Kidney glomerular epithelial cell (primary cell): ENCODE measurements at regions not wholly inside any gene's neighbourhood (a gene's known extent, or its start where the extent isn't known, plus 50 kb on each side); places are given as distances from the start of the nearest gene placed in this dataset.

ENCODE experiments used
- DNase-seq: peaks from one replicate; lab custom pipeline; 2025; lab: John Stamatoyannopoulos, UW

DNA sequence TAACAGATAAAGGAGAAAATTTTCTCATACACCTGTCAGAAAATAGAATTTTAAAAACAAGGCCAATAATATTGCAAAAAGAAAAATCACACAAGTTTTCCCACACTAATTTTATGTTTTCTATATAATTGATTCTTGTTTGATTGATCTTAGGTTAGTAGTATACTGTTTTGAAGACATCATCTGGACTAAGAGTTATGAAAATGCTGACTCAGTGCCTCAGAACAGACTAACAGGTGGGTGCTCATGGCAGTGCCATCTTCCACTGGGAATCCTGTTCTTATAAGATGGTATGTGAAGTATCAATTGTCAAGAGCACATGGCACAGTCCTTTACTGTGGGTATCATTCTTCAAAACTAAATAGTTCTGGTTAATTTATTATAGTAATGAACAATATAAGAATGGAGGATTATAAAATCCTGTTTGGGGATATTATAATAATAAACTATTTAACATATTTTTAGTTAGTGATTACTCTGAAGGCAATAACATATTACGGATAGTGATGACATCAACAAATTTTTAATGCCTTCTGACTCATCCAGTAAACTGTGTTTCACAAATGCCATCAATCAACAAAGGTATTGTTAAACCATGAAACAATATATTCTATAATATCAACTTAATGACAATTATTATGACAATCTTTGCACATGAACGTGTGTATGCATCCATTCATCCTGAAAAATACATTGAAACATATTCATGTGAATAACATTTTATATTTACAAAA lies 384.6 kb upstream of the KHDRBS2 start:
- DNase-seq: no peak

DNA sequence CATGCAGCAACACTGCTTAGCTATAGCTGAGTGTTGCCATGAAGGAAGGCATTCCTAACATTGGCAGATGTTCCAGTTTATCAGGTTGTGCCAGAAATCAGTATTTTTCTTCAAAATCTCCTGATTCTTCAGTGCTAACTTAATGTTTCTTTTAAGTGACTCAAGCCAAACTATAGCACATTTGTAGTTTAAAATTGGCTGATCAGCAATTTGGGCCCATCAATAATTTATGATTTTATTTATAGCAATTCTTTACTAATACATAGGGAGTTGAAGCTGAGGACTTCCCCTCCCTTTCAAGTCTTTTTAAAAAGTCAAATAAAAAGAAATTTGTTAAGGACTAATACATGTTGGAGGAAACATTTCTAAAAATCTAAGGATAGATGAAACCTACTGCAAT lies 383.8 kb upstream of the KHDRBS2 start:
- no peak for DNase-seq

DNA sequence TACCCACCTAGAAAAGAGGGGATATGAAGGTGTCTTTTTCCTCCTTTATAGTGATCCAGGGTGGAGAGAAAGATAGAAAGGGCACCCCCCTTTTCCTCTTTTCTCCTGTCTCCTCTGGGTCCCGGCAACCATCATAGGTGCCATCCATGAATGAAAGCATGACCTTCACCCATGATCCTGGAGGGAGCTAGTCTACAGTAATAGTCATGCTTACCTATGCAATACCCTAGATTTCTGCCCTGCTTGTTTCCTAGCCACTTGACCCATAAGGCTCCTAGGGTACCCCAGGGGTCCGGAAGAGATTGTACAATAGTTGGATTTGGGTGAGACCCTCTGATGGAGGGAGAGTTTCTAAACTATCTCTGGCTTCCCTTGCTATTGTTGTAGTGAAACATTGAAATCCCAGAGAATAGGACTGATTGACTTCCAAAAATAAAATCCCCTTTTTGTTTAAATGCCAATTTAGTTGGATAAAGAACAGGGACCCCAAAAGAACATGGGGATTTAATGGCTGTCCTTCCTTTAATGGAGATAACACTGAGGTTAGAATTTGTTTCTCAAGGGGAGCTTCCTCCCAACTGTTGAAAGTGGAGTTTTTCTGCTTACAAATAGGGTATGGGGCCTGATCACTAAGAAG lies 366.8 kb upstream of the KHDRBS2 start:
- DNase-seq: no peak

- DNase-seq: no peak
Measured at GRCh38 chr6:62645274-62645673, 359.2 kb upstream of the KHDRBS2 start.

DNA sequence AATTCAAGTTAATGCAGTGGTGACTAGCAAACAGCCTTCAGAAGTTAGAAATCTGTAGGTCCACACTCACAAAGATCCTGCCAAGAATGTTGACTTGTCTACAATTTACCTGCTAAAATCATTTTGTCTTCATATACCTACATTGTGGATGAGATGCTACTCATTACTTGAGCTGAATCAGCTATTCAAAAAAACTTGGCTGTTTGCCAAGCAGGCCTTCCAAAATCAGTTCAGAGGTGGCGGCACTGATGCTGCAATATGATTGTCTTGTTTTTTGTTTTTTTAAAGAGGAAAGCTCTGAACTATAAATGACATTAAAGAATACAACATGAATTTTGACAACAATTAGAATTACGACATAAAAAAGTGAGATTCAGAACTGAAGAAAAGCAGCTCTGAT lies 354.7 kb upstream of the KHDRBS2 start:
- DNase-seq: no peak

DNA sequence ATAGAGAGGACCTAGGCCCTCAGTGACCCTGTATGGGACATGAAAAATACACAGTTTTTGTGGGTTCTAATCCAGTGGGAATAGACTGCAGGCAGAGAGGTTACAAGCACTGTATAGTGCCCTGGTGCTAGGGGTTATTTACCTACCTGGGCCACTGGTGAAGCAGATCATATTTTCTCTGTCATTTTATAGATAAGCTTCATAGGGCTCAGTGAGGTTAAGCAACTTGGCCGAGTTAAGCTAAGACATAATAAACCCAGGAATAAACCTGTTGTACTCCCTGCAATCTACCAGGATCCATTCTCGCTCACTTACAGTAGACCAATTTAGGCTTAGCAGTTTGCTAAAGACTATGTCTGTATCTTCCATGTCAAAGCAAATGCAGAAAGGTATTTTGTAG lies 340.6 kb upstream of the KHDRBS2 start:
- no peak for DNase-seq

DNA sequence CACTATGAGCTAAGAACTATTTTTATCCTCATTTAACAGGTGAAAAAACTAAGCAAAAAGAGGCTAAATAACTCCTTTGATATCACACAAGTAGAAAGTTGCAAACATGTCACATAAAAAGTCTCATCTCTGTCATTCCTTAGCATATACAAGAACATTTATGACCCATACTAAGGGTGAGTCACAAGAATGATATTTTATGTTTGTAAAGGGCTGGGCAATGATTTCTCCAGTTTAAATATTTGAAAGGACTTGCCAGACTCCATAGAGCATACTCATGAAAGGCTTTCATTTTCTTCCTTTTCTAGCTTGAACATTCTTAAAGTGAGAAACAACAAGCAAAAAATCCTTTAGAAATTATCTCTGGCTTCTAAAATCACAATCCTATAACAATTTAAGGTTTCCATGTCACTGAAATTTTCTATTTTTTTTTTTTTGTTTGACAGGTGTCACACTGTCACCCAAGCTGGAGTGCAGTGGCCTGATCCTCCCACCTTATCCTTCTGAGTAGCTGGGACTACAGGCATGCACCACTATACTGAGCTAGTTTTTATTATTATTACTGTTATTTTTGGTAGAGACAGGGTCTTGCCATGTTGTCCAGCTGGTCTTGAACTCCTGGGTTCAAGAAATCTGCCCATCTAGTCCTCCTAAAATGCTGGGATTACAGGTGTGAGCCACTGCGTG lies 338.0 kb upstream of the KHDRBS2 start:
- DNase-seq: no peak

DNA sequence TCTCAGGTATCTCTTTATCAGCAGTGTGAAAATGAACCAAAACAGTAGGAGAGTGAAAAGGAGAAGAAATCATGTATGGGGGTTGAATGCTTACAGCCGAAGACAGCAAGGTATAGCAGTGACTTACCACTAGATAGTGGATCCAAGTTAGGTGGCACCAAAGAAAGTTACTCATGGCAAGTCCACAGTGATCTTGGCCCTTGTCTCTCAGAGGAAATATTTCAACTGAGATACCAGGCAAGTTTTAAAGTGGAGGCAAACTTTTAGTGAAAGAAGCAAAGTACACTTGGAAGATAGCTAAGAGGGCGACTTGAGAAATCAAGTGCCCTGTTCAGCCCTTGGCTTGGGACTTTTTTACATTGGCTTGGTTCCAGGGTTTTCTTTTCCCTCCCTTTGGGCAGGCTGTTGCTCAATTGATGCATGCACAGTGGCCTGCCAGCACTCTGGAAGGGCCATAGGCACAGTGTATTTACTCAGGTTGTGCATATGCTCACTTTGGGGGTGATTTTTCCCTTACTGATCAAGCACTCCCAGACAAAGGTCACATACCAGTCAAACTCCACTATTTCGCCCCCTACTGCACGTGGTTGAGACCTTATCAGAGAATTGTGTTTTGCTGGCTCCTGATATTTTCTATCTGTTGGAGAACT lies 329.5 kb upstream of the KHDRBS2 start:
- no peak for DNase-seq

DNA sequence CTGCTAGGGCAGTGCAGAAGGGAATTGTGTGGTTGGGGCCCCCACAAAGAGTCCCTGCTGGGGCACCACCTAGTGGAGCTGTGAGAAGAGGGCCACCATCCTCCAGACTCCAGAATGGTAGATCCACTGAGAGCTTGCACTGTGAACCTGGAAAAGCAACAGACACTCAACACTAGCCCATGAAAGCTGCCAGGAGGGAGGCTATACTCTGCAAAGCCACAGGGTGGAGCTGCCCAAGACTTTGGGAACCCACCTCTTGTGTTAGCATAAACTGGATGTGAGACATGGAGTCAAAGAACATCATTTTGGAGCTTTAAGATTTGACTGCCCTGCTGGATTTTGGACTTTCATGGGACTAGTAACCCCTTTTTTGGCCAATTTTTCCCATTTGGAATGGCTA lies 328.4 kb upstream of the KHDRBS2 start:
- no peak for DNase-seq

DNA sequence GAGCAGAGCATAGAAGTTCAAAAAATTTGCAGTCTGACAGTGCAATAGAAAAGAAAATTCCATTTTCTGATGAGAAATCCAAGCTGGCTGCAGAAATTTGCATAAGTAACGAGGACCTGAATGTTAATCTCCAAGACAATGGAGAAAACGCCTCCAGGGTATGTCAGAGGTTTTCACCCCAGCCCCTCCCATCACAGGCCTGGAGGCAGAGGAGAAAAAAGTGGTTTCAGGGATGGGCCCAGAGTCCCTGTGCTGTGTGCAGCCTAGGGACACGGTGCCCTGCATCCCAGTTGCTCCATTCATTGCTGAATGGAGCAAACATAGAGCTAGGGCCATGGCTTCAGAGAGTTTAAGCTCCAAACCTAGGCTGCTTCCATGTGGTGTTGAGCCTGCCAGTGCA lies 327.9 kb upstream of the KHDRBS2 start:
- DNase-seq: no peak

DNA sequence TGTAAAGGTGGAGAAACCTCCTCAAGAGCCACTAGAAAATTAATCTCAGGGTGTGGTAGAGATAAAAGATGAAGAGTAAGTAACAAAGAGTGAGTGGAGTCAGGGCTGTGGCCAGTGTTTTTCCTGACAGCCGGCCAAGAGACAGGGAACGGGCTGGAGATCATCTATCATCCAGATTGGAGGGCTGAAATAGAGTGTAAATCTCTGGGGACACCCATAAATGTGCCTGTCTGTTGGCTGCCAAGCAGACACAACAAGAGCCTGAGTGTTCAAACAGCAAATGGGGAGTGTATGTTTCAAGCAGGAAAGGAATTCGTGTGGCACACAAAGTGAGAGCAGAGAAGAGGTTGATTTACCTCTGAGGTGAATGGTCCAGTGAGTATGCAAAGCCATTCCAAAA lies 326.4 kb upstream of the KHDRBS2 start:
- DNase-seq: no peak

DNA sequence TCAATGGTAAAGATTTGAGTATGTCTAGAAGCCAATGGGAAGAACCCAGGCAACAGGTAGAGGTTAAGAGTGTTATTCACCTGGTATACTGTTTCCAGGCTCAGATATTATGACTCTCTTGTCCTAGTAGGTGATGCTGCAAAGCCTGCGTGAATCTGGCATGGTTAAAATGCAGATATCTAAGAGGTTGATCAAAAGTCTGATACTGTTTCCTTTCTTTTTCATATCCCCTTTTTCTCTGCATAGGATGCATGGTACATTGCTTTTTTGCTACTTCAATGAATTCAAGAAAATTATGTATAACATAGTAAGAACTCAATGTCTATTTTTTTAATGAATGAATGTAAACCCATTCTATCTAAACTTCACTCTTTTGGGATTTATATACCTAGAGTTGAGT lies 284.3 kb upstream of the KHDRBS2 start:
- no peak for DNase-seq

DNA sequence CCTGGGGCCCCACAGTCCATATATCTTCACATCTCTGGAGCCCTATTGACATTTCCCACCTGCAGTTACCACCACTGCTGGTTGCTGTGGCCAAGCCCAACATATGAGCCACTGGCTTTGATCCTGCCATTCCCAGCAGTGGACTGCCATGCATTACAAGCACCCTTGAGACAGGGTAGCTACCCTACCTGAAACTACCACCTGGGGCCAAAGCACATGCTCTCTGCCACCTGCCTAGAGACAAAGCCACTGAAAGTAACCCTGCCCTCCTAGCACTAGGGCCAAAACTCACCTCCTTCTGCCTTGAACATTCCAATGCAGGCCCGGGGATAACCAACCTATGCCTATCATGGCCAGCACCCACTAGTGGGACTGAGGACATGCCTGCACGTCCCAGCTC lies 255.5 kb upstream of the KHDRBS2 start:
- no peak for DNase-seq

DNA sequence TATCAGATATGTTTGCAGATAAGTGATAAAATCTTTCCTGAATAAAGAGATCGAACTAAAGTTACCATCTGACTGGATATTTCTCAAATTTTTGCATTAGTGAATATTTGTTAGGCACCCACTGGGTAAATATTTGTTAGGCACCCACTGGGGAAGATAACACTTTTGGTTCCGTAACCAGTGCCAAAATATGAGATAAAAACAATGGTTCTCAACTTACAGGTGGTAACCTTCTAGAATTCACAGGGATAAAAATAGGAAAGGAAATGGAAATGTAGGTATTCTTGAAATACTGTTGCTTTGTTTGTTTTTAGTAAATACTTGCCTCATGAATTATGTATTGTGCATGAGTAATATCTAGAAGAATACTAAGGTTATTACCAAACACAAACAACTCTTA lies 245.0 kb upstream of the KHDRBS2 start:
- DNase-seq: no peak

GRCh38 chr6:62528894-62529526 lies 243.0 kb upstream of the KHDRBS2 start:
- DNase-seq: no peak

DNA sequence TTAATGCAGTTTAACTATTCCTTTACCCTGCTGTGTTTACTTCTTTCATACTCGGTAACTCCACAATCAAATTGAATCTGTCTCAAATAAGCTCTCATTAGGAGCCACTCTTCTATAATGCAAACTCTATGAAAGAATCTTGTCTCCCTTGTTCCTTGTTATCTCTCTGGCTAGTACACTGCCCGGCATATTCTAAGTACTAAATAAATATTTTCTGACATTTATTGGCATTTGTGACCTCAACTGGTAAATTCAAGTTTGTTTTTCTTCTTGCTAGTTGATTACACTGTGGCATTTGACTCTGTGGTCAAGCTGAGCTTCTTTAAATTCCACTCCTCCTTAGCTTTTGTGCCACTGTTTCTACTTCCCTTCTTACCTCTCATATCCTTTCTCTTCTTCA lies 237.6 kb upstream of the KHDRBS2 start:
- no peak for DNase-seq

DNA sequence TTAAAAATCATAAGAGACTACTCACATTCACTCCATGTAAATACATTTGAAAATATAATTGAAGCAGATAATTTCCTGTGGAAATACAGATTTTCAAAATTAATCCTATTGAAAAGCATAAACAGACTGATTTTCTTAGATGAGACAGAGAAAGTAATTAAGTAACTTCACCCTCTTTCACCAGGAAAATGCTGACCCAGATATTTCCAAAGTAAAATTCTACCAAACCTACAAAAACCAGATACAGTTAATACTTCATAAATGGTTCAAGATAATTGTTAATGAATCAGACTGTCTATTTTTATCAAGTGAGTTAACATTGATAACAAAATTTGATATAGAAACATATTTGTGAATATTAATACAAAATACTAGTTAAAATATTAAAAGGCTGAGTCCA lies 233.5 kb upstream of the KHDRBS2 start:
- no peak for DNase-seq

GRCh38 chr6:62516291-62517141 lies 230.5 kb upstream of the KHDRBS2 start:
- DNase-seq: no peak

GRCh38 chr6:62492192-62492822 lies 206.3 kb upstream of the KHDRBS2 start:
- no peak for DNase-seq

DNA sequence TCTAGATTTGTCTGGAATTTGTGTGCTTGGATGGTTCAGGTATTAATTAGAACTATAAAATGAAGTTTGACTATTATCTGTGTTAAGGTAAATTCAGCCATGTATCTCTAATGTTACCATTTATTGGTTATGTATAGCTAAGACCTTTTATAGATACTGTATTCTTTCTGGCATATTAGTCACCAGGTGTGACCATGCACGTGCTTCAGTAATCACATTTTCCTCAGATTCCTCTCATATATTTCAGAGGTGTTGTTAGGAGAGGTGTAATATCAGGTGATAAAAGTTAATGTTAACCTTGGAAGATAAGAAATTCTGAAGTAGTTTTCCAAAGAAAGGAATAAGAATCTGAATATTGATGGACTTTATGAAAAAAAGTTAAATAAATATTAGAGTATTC lies 194.5 kb upstream of the KHDRBS2 start:
- DNase-seq: no peak

DNA sequence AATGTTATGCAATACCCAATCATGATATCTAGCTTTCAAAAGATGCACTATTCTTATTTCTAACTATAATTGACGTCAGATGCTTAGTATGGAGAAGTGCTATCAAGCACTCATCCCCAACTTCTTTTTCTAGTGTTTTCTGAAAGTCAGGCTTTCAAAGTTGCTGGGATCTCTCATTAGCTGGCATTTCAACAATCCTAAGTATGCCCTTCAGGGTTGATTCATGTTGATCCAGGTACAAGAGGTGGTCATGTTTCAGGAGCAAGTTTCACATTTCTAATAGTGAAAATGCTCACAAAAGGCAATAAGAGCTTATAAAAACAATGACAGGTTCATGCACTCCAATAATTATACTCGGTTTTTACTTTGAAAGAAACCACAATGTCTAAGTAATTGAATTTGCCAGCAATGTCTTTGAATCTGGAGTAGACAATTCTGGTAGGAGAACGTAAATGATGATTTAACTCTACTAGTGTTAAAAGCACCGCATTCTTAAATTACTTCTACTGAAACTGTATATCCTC lies 193.7 kb upstream of the KHDRBS2 start:
- DNase-seq: no peak
